OCI-LY7 (cell line): ENCODE measurements at regions not wholly inside any gene's neighbourhood (a gene's known extent, or its start where the extent isn't known, plus 50 kb on each side); places are given as distances from the start of the nearest gene placed in this dataset.

Experiments used
- EZH2phosphoT487 ChIP-seq: fragments of 200-600 bp; sonication (generic); IDR thresholded peaks from 2 replicates; pipeline ENCODE4 v1.6.1; 2018; ENCODE audit warnings: low read depth, borderline replicate concordance, mild to moderate bottlenecking, mixed run types, antibody characterized with exemption, low read length, moderate library complexity, mixed read lengths
- TF ChIP-seq, protein P1 (sequence below): fragments of 200-600 bp; sonication (generic); conservative IDR thresholded peaks from 2 replicates; pipeline ENCODE4 v1.5.1; 2014; ENCODE audit warnings: mild to moderate bottlenecking, antibody characterized with exemption, low read length, moderate library complexity, mixed read lengths

GRCh38 chr3:72523429-72524151 is 324.7 kb downstream of the SHQ1 start:
- TF ChIP-seq, protein P1, sequence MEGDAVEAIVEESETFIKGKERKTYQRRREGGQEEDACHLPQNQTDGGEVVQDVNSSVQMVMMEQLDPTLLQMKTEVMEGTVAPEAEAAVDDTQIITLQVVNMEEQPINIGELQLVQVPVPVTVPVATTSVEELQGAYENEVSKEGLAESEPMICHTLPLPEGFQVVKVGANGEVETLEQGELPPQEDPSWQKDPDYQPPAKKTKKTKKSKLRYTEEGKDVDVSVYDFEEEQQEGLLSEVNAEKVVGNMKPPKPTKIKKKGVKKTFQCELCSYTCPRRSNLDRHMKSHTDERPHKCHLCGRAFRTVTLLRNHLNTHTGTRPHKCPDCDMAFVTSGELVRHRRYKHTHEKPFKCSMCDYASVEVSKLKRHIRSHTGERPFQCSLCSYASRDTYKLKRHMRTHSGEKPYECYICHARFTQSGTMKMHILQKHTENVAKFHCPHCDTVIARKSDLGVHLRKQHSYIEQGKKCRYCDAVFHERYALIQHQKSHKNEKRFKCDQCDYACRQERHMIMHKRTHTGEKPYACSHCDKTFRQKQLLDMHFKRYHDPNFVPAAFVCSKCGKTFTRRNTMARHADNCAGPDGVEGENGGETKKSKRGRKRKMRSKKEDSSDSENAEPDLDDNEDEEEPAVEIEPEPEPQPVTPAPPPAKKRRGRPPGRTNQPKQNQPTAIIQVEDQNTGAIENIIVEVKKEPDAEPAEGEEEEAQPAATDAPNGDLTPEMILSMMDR, result no peak
- no peak for TF ChIP-seq EZH2phosphoT487
